HEK293 (cell line): ENCODE measurements at regions not wholly inside any gene's neighbourhood (a gene's known extent, or its start where the extent isn't known, plus 50 kb on each side); places are given as distances from the start of the nearest gene placed in this dataset.

Experiments
- ZNF433 ChIP-seq: fragments of 450-650 bp; formaldehyde crosslinking; IDR thresholded peaks from 2 replicates; pipeline ENCODE4 v1.5.1; 2016; ENCODE audit warnings: missing biosample characterization, missing genetic modification characterization, low read depth
- TF ChIP-seq, protein P1 (sequence below): fragments of 450-650 bp; formaldehyde crosslinking; IDR thresholded peaks from 2 replicates; pipeline ENCODE4 v1.5.1; 2016; ENCODE audit warnings: missing biosample characterization, missing genetic modification characterization

DNA sequence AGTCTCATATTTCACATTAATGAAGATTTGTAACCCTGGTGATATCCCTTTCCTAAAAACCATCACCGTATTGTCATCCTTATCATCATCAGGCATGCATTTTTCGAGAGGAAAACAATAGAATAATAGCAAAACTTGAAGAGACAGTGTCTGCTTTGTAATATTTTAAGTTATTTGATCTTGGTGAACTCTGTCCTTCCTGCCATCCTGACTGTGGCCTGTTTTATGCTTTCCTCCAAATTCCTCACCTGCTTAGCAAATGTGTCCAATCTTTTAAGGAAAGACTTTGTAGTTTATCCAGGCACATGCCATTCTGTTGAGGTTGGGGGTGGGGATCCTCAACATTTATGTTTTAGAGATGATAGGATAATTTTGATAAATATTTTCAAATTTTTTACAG, 306.1 kb upstream of the COL8A1 start:
- TF ChIP-seq ZNF433 (tag by site-specific recombination), result no peak
- TF ChIP-seq, protein P1, sequence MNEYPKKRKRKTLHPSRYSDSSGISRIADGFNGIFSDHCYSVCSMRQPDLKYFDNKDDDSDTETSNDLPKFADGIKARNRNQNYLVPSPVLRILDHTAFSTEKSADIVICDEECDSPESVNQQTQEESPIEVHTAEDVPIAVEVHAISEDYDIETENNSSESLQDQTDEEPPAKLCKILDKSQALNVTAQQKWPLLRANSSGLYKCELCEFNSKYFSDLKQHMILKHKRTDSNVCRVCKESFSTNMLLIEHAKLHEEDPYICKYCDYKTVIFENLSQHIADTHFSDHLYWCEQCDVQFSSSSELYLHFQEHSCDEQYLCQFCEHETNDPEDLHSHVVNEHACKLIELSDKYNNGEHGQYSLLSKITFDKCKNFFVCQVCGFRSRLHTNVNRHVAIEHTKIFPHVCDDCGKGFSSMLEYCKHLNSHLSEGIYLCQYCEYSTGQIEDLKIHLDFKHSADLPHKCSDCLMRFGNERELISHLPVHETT (tag by site-specific recombination), result no peak
